IMR-90 (cell line): ENCODE measurements at regions not wholly inside any gene's neighbourhood (a gene's known extent, or its start where the extent isn't known, plus 50 kb on each side); places are given as distances from the start of the nearest gene placed in this dataset.

Source experiments
- ATAC-seq: fragments of 200-7000 bp; cut with Tn5 transposase; 2 replicates; pipeline ENCODE4 v1.9.1; 2020; ENCODE audit warnings: low read depth, mild to moderate bottlenecking, moderate library complexity
- BruUV-seq: library from RNA; stranded (reverse); fragments of 400-500 nt; replicated peaks from 2 replicates; lab custom pipeline; 2021; lab: Mats Ljungman, UMichigan
- CTCF ChIA-PET: fragments of 300-600 bp; formaldehyde crosslinking; extraction: SDS; loops from one replicate; lab custom pipeline; 2021; ENCODE audit warnings: antibody characterized with exemption; lab: Yijun Ruan, JAX
- POLR2A ChIA-PET: fragments of 300-600 bp; sonication (Branson Sonifier 250); formaldehyde crosslinking; loops from one replicate; lab custom pipeline; 2022; ENCODE audit warnings: antibody characterized with exemption; ENCODE audit not compliant: unreplicated experiment; lab: Charles Lee
- DNase-seq: peaks from one replicate; pipeline ENCODE4 v3.0.0; 2013
- H2AFZ ChIP-seq: replicated peaks from 2 replicates; pipeline ENCODE3; 2013; ENCODE audit warnings: low read length, mild to moderate bottlenecking; ENCODE audit not compliant: poor library complexity
- H2AK5ac ChIP-seq: 2 replicates; pipeline ENCODE4 v1.6.1; 2013; ENCODE audit warnings: low read depth, low read length, inconsistent platforms
- H2AK9ac ChIP-seq: replicated peaks from 2 replicates; pipeline ENCODE3; 2013; ENCODE audit warnings: mild to moderate bottlenecking, low read depth, low read length, moderate library complexity; ENCODE audit not compliant: poor library complexity
- H2BK120ac ChIP-seq: 2 replicates; pipeline ENCODE4 v1.6.1; 2013; ENCODE audit warnings: low read depth, low read length, inconsistent platforms
- H2BK15ac ChIP-seq: 3 replicates; pipeline ENCODE4 v1.6.1; 2013; ENCODE audit warnings: low read depth, low read length, inconsistent platforms
- H2BK20ac ChIP-seq: 2 replicates; pipeline ENCODE4 v1.6.1; 2013; ENCODE audit warnings: low read depth, mild to moderate bottlenecking, inconsistent platforms, low read length, moderate library complexity
- H2BK5ac ChIP-seq: 2 replicates; pipeline ENCODE4 v1.6.1; 2013; ENCODE audit warnings: mild to moderate bottlenecking, low read depth, low read length, inconsistent platforms; ENCODE audit not compliant: poor library complexity, severe bottlenecking
- H3K14ac ChIP-seq: replicated peaks from 2 replicates; pipeline ENCODE4 v1.6.1; 2013; ENCODE audit warnings: low read depth, low read length, inconsistent platforms
- H3K18ac ChIP-seq: 2 replicates; pipeline ENCODE4 v1.6.1; 2013; ENCODE audit warnings: low read depth, low read length, control low read depth
- H3K23ac ChIP-seq: 2 replicates; pipeline ENCODE4 v1.6.1; 2013; ENCODE audit warnings: low read depth, low read length, inconsistent platforms
- H3K27ac ChIP-seq: 2 replicates; pipeline ENCODE4 v1.5.1; 2013; ENCODE audit warnings: mild to moderate bottlenecking, control low read depth, low read length; ENCODE audit not compliant: insufficient read depth
- H3K27me3 ChIP-seq: 2 replicates; pipeline ENCODE4 v1.6.1; 2013; ENCODE audit warnings: low read length; ENCODE audit not compliant: control insufficient read depth, insufficient read depth
- H3K36me3 ChIP-seq: 2 replicates; pipeline ENCODE4 v1.6.1; 2013; ENCODE audit warnings: low read length, mixed read lengths; ENCODE audit not compliant: control insufficient read depth, insufficient read depth
- H3K4ac ChIP-seq: 2 replicates; pipeline ENCODE4 v1.6.1; 2013; ENCODE audit warnings: low read depth, low read length, inconsistent platforms
- H3K4me1 ChIP-seq: 2 replicates; pipeline ENCODE4 v1.6.1; 2013; ENCODE audit warnings: low read length, mixed read lengths; ENCODE audit not compliant: control insufficient read depth, insufficient read depth
- H3K4me2 ChIP-seq: 2 replicates; pipeline ENCODE4 v1.6.1; 2013; ENCODE audit warnings: low read depth, mild to moderate bottlenecking, control low read depth, low read length, moderate library complexity
- H3K4me3 ChIP-seq: 2 replicates; pipeline ENCODE4 v1.5.1; 2013; ENCODE audit warnings: low read depth, mild to moderate bottlenecking, control low read depth, low read length, moderate library complexity; ENCODE audit not compliant: insufficient read depth
- H3K56ac ChIP-seq: 2 replicates; pipeline ENCODE4 v1.6.1; 2013; ENCODE audit warnings: low read length, inconsistent platforms; ENCODE audit not compliant: insufficient read depth; ENCODE audit errors: extremely low read depth
- H3K79me1 ChIP-seq, 2 experiments: 2 replicates each; pipeline ENCODE4 v1.6.1; 2013; ENCODE audit warnings: low read length in 2 of 2, inconsistent platforms in 1 of 2, low read depth in 1 of 2
- H3K9ac ChIP-seq: 2 replicates; pipeline ENCODE4 v1.6.1; 2013; ENCODE audit warnings: low read depth, low read length, control low read depth
- H3K9me1 ChIP-seq: 2 replicates; pipeline ENCODE4 v1.6.1; 2013; ENCODE audit warnings: low read length, inconsistent platforms; ENCODE audit not compliant: insufficient read depth
- H3K9me3 ChIP-seq: 2 replicates; pipeline ENCODE4 v1.6.1; 2013; ENCODE audit warnings: low read length; ENCODE audit not compliant: control insufficient read depth, insufficient read depth
- H4K20me1 ChIP-seq: 2 replicates; pipeline ENCODE4 v1.6.1; 2013; ENCODE audit warnings: low read length, inconsistent platforms; ENCODE audit not compliant: insufficient read depth
- H4K5ac ChIP-seq: 2 replicates; pipeline ENCODE4 v1.6.1; 2013; ENCODE audit warnings: mild to moderate bottlenecking, low read depth, low read length, control low read depth
- H4K8ac ChIP-seq, 2 experiments: 2 replicates each; pipeline ENCODE4 v1.6.1; 2013; ENCODE audit warnings: low read depth in 2 of 2, low read length in 2 of 2, control low read depth in 1 of 2, inconsistent platforms in 1 of 2
- H4K91ac ChIP-seq: 2 replicates; pipeline ENCODE4 v1.6.1; 2013; ENCODE audit warnings: low read depth, low read length, inconsistent platforms; ENCODE audit not compliant: insufficient read depth
- ELK1 ChIP-seq: fragments of 150-350 bp; IDR thresholded peaks from 2 replicates; pipeline ENCODE4 v1.6.1; 2016; ENCODE audit warnings: low read depth, mild to moderate bottlenecking, low read length, moderate library complexity, borderline replicate concordance
- FOS ChIP-seq: fragments of 150-350 bp; IDR thresholded peaks from 2 replicates; pipeline ENCODE4 v1.6.1; 2016; ENCODE audit warnings: low read depth, low read length
- NFE2L2 ChIP-seq: fragments of 150-350 bp; IDR thresholded peaks from 2 replicates; pipeline ENCODE4 v1.6.1; 2016; ENCODE audit warnings: low read depth, mild to moderate bottlenecking, low read length
- WGBS, 2 experiments: methylation state at CpG; one replicate each; pipeline versions ENCODE4 v1.1.5 to v1.1.7; 2013; ENCODE audit warnings: missing lambda C conversion rate in 2 of 2; ENCODE audit not compliant: insufficient read length in 1 of 2; ENCODE audit errors: extremely low coverage in 2 of 2; 5-methylcytosine and 5-hydroxymethylcytosine counted together
- dilution Hi-C: fragments of 300-500 bp; cut with HindIII; formaldehyde crosslinking; loops from one replicate; pipeline ENCODE4 v1.14.3; 2018; ENCODE audit warnings: low sequenced_read_pairs; ENCODE audit not compliant: unreplicated experiment
- in situ Hi-C: fragments of 300-500 bp; cut with MboI; formaldehyde crosslinking; loops from 3 replicates; pipeline ENCODE4 v1.14.3; 2019; ENCODE audit warnings: low sequenced_read_pairs, inconsistent platforms, mixed read lengths
- intact Hi-C: fragments of 100-400 bp; cut with micrococcal nuclease; formaldehyde crosslinking; loops from 2 replicates; pipeline ENCODE4 v1.10.0; 2022

GRCh38 chr1:209176866-209177430 is 406.6 kb upstream of the CAMK1G start:
- Histone ChIP-seq H3K79me1 (no peaks in the 10 kb centered on the region), H3K4me1 (no peaks in the 10 kb centered on the region), H2BK15ac (no peak overlapping the region), H3K27ac (no peak overlapping the region), H4K20me1 (no peaks in the 10 kb centered on the region), H2AK5ac (no peak overlapping the region), H3K4ac (no peak overlapping the region), H3K9ac (no peak overlapping the region), H3K4me2 (no peak overlapping the region), H3K9me3 (peaks cover 17% of the 10 kb centered on the region), H4K5ac (no peak overlapping the region), H2BK120ac (no peak overlapping the region), H3K18ac (no peak overlapping the region), H2AK9ac (no peak overlapping the region), H3K27me3 (no peaks in the 10 kb centered on the region), H4K91ac (no peak overlapping the region), H4K8ac (no peak overlapping the region), H3K36me3 (no peaks in the 10 kb centered on the region), H3K56ac (no peak overlapping the region), H3K23ac (no peak overlapping the region), H3K14ac (no peak overlapping the region), H2BK5ac (no peak overlapping the region), H3K9me1 (no peaks in the 10 kb centered on the region), H2AFZ (no peak overlapping the region), H2BK20ac (no peak overlapping the region), H3K4me3 (no peak overlapping the region)
- in situ Hi-C loops, result no loop called here
- dilution Hi-C loops, result no loop called here
- intact Hi-C loops, result no loop called here
- ChIA-PET CTCF (no interaction called here), POLR2A (no interaction called here)
- no peak for DNase-seq
- no peak for ATAC-seq
- BruUV-seq, result no TSS peak
- WGBS, 2 experiments, result no CpG with 5 or more reads among the region's 2 CpGs
- TF ChIP-seq FOS (no peak), NFE2L2 (no peak), ELK1 (no peak)
